GM12864 (cell line): ENCODE measurements at regions not wholly inside any gene's neighbourhood (a gene's known extent, or its start where the extent isn't known, plus 50 kb on each side); places are given as distances from the start of the nearest gene placed in this dataset.

ENCODE experiments used
- DNase-seq: peaks from one replicate; pipeline ENCODE4 v3.0.0-alpha.2; 2011; ENCODE audit warnings: low read depth
- H3K4me3 ChIP-seq: 2 replicates; pipeline ENCODE4 v1.5.1; 2011; ENCODE audit warnings: mild to moderate bottlenecking, low read depth, low read length, control low read depth
- TF ChIP-seq, protein P1 (sequence below): IDR thresholded peaks from 2 replicates; pipeline ENCODE4 v1.5.1; 2011; ENCODE audit warnings: low read depth, mild to moderate bottlenecking, moderate library complexity, low read length, control low read depth, inconsistent platforms; ENCODE audit errors: missing control alignments

- H3K4me3 ChIP-seq = no peak overlapping the region
- no peak for DNase-seq
- TF ChIP-seq, protein P1, sequence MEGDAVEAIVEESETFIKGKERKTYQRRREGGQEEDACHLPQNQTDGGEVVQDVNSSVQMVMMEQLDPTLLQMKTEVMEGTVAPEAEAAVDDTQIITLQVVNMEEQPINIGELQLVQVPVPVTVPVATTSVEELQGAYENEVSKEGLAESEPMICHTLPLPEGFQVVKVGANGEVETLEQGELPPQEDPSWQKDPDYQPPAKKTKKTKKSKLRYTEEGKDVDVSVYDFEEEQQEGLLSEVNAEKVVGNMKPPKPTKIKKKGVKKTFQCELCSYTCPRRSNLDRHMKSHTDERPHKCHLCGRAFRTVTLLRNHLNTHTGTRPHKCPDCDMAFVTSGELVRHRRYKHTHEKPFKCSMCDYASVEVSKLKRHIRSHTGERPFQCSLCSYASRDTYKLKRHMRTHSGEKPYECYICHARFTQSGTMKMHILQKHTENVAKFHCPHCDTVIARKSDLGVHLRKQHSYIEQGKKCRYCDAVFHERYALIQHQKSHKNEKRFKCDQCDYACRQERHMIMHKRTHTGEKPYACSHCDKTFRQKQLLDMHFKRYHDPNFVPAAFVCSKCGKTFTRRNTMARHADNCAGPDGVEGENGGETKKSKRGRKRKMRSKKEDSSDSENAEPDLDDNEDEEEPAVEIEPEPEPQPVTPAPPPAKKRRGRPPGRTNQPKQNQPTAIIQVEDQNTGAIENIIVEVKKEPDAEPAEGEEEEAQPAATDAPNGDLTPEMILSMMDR = no peak
These were observed 469.4 kb downstream of the FOXO1 start for GRCh38 chr13:40197049-40197448.

- no peak for DNase-seq
- no peak overlapping the region for H3K4me3 ChIP-seq
- TF ChIP-seq, protein P1 = no peak
These were observed 468.4 kb downstream of the FOXO1 start for GRCh38 chr13:40197936-40198595.

- TF ChIP-seq, protein P1 = no peak
- no peak overlapping the region for H3K4me3 ChIP-seq
These were observed 466.0 kb downstream of the FOXO1 start for GRCh38 chr13:40200273-40200978.

GRCh38 chr13:40204246-40204645, 462.2 kb downstream of the FOXO1 start:
- TF ChIP-seq, protein P1 = no peak

More at GRCh38 chr13:40200273-40200978, 466.0 kb downstream of the FOXO1 start:
- no peak for DNase-seq

GRCh38 chr13:40205771-40206240, 460.6 kb downstream of the FOXO1 start:
- H3K4me3 ChIP-seq = no peak overlapping the region
- TF ChIP-seq, protein P1 = no peak

More at GRCh38 chr13:40204246-40204645, 462.2 kb downstream of the FOXO1 start:
- DNase-seq = no peak
- no peak overlapping the region for H3K4me3 ChIP-seq

DNA sequence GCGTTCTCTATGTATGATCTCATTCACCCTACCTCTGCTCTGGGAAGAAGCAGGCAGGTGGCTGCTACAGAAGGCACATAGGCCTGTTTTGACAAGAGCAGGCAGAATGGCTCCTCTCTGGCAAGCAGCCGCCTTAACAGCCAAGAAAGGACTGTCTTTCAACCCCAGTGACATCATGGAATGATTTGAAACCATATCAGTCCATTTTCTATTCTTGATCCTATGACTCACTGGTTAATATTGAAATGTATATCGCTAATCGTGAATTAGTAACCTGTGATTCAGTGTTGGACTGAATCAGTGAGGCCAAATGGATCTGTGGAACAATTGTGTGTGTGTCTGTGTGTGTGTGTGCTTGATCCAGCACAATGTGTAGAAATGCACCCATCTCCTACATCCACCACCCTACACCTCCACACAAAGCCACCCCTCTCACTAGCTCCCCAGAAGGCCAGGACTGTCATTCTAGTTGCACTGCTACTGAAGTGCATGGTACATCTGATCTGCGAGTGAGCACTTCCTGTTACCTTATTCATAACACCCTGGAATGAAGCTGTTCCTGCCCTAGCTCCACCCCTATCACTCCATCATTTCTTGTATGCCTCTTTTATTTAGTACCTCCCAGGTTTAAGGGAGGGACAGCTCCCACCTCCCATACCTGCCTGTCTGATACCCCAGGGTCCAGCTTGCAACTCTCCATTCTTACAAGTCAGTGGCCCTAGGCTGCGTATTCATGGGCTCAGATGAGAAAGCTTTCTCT, 460.0 kb downstream of the FOXO1 start:
- no peak overlapping the region for H3K4me3 ChIP-seq
- TF ChIP-seq, protein P1 = no peak
- DNase-seq = peak; percentile 57

More at GRCh38 chr13:40205771-40206240, 460.6 kb downstream of the FOXO1 start:
- DNase-seq = no peak
